ENCODE measurements at regions not wholly inside any gene's neighbourhood (a gene's known extent, or its start where the extent isn't known, plus 50 kb on each side); places are given as distances from the start of the nearest gene placed in this dataset.

DNA sequence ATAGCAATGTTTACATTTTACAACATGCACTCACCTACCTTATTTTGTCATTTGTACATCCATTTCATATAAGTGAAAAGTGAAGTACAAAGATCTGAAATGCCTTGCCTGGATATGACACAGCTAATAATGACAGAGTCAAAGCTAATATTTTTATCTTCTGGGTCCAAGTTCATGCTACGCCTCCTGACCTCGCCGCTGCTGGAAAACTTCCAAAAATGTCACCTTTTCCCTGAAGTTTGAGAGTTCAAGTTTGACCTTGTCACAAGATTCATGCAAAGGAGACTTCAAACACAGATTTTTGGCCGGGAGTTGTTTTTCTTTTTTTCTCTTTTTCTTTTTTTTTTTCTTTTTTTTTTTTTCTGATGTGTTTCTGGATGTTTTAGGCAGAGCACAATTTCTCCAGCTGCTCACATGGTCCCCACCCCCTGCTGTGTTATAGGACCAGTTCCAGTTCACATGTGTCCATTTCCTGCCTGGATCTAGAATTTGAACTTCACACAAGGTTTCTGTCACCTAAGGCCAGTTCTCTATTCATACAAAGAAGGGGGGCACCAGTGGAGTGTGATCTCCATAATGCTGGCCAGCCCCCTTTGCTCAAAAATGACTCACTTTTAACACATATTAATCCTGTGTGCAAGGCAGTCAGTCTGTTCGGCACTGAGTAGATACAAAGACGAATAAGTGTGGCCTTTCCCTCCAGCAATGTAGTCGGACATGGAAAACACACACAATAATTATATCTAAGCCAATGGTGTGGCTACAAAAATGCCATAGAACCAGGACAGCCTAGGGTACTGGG, 546.8 kb downstream of the BUD13 start:
- no peak overlapping the region for H3K4me3 ChIP-seq (ENCODE audit: low read length)
- TF ChIP-seq, protein P1, sequence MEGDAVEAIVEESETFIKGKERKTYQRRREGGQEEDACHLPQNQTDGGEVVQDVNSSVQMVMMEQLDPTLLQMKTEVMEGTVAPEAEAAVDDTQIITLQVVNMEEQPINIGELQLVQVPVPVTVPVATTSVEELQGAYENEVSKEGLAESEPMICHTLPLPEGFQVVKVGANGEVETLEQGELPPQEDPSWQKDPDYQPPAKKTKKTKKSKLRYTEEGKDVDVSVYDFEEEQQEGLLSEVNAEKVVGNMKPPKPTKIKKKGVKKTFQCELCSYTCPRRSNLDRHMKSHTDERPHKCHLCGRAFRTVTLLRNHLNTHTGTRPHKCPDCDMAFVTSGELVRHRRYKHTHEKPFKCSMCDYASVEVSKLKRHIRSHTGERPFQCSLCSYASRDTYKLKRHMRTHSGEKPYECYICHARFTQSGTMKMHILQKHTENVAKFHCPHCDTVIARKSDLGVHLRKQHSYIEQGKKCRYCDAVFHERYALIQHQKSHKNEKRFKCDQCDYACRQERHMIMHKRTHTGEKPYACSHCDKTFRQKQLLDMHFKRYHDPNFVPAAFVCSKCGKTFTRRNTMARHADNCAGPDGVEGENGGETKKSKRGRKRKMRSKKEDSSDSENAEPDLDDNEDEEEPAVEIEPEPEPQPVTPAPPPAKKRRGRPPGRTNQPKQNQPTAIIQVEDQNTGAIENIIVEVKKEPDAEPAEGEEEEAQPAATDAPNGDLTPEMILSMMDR (conservative IDR thresholded peaks at IDR 0.05; ENCODE audit: low read depth, low read length), result no peak
- no peak for DNase-seq (ENCODE audit: low read depth)

DNA sequence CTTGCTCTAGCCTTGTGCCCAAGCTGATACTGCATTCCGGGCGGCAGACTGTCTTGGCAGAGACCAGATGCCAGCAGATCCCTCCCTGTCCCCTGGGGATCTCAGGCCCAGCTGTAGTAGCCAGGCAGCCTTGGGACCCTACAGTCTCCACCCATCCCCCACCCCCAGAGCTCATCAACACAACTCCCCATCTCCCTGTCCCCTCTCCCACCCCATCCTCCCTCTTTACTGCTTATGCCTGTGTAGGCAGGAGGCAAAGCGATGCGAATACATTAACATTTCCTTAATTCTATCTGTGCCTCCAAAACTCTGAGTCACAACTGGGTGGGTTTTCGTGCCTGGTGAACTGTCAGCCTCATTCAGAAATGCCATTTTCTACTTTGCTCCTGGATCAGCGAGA, 547.6 kb downstream of the BUD13 start:
- H3K4me3 ChIP-seq (ENCODE audit: low read length), result no peak overlapping the region
- TF ChIP-seq, protein P1 (conservative IDR thresholded peaks at IDR 0.05; ENCODE audit: low read depth, low read length), result no peak
- no peak for DNase-seq (ENCODE audit: low read depth)

DNA sequence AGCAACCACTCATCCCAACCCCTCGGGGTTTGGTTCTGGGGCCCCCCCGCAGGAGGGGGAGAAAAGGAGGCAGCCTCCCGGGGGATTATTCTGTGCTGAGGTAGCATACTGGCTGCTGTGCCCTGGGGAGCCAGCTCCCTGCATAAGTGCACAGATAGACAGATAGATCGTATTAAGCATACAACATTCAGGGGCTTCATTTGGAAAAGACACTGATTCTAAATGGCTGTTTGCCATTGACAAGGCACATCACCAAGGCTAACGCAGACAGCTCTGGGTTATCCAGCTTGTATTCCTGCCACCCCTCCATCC, 547.9 kb downstream of the BUD13 start:
- no peak overlapping the region for H3K4me3 ChIP-seq (ENCODE audit: low read length)
- no peak for DNase-seq (ENCODE audit: low read depth)
- TF ChIP-seq, protein P1 (conservative IDR thresholded peaks at IDR 0.05; ENCODE audit: low read depth, low read length), result no peak

DNA sequence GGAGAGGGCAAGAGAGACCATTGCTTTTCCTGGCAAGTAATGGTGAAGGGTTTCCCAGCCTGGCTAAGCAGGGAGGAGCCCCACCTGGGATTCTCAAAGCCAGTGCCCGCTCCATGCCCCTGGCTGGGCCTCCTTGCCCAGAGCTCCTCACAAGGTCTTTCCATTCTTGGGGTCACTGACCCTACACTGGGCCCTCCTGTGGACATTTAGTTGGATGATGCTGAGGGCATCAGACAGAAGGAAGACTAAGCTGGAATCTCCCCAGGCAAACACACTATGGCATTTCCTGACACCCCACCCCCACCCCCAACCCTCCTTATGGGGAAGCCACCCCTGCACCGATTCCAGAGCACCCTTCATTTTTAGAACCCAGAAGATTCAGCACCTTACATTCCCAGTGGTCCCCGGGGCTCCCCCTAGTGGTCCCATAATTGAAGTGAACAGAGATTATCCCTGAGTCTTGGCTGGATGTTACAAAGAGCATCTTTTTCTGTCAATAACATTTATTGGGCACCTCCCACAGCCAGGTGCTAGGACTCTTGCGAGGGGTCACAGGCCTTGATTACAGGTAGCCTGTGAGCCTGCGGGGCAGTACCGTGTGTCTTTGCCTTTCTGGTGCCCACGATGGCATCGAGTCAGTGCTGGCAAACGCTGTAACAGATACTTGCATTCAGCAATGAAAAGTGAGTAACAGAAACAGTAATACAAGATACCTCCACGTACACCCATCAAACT, 548.5 kb downstream of the BUD13 start:
- TF ChIP-seq, protein P1 (conservative IDR thresholded peaks at IDR 0.05; ENCODE audit: low read depth, low read length), result peak; percentile 84
- H3K4me3 ChIP-seq (ENCODE audit: low read length), result no peak overlapping the region
- DNase-seq (ENCODE audit: low read depth), result no peak

DNA sequence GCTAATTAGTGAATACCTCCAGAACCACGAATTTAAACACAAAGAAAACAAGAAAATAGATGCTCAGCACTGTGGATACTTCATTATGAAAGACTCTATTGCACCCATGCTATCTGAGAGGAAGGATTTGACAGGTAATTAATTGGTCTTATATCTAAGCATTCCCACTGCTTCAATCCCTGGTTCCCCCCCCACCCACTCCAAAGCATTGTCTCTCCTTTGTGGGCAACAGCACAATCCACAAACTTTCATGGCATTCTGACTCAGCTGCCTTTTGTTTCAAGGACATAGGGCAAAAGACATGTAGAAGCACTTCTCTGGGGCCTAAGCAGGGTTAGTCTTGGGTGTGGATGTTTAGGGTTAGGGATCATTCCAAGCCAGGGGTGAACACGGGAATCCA, 551.4 kb downstream of the BUD13 start:
- H3K4me3 ChIP-seq (ENCODE audit: low read length), result no peak overlapping the region
- no peak for DNase-seq (ENCODE audit: low read depth)
- TF ChIP-seq, protein P1 (conservative IDR thresholded peaks at IDR 0.05; ENCODE audit: low read depth, low read length), result no peak

DNA sequence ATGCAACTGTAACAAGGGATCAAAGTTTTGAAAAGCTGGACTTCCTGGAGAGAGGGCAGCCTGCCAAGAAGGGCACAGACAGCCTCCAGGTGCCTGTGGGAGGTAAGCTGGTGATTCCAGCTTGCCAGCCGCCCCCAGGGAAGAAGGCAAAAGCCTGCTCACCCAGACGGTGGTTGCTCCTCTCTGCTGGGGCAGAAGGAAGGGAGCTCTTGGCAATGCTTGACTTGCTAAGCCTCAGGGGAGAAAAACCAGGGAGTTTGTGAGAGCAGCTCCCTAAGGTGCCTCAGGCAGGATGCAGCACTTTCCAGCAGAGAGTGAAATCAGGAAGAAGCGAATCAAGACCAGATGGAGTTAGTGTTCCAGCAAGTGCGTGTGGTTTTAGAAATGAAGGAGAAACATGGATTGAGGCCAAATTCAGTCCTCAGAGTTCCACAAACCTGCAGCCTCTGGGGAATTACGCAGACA, 553.6 kb downstream of the BUD13 start:
- H3K4me3 ChIP-seq (ENCODE audit: low read length), result no peak overlapping the region
- no peak for DNase-seq (ENCODE audit: low read depth)
- TF ChIP-seq, protein P1 (conservative IDR thresholded peaks at IDR 0.05; ENCODE audit: low read depth, low read length), result no peak

DNA sequence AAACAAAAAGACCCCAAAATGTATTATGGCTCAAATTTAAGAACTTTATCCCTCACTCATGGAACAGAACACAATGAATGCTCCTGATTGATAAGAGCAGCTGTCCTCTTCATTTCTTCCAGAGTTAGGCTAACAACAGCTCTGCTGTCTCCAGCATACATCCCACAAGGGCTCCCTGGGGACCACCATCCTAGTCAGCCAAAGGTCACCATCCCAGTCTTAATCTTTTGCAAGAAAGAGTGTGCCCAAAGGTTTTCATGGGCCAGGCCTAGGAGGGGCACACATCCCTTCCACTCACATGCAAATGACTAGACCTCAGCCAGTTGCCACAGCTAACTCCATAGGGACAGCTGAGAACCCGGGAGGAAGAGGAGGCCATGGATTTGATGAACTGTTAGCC, 555.3 kb downstream of the BUD13 start:
- no peak for DNase-seq (ENCODE audit: low read depth)
- TF ChIP-seq, protein P1 (conservative IDR thresholded peaks at IDR 0.05; ENCODE audit: low read depth, low read length), result no peak
- no peak overlapping the region for H3K4me3 ChIP-seq (ENCODE audit: low read length)

Measured in retinal pigment epithelial cell (primary cell).